ENCODE measurements at regions not wholly inside any gene's neighbourhood (a gene's known extent, or its start where the extent isn't known, plus 50 kb on each side); places are given as distances from the start of the nearest gene placed in this dataset.

DNA sequence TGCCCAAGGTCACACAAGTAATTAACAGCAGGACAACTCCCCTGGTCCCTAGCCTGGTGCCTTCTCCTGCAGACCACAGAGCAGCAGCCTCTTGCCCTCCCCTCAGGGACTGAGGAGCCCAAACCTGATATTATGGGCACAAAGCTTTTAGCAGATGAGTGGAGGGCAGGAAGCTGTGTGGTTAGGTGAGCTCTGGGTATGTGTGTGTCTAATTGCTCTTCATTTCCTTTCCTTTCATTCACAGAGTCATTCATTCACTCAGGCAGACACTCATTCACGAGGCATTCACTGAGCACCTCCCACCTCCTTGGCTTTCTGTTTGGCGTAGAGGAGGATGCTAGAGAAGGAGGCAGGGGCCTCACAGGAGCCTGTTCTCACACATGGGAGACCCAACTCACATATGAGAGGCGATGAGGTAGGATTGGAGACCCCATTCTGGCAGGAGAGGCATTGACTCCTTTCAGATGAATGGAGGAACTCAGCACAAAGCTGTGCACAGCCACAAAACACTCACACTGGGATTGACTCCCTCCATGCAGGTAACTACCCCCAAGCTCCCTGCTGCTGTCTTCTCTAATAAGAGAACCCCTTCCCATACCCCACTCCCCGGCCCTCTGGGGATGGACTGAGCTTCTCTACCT, 306.8 kb upstream of the SKOR2 start:
- TF ChIP-seq, protein P1, sequence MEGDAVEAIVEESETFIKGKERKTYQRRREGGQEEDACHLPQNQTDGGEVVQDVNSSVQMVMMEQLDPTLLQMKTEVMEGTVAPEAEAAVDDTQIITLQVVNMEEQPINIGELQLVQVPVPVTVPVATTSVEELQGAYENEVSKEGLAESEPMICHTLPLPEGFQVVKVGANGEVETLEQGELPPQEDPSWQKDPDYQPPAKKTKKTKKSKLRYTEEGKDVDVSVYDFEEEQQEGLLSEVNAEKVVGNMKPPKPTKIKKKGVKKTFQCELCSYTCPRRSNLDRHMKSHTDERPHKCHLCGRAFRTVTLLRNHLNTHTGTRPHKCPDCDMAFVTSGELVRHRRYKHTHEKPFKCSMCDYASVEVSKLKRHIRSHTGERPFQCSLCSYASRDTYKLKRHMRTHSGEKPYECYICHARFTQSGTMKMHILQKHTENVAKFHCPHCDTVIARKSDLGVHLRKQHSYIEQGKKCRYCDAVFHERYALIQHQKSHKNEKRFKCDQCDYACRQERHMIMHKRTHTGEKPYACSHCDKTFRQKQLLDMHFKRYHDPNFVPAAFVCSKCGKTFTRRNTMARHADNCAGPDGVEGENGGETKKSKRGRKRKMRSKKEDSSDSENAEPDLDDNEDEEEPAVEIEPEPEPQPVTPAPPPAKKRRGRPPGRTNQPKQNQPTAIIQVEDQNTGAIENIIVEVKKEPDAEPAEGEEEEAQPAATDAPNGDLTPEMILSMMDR (IDR thresholded peaks at IDR 0.05; ENCODE audit: low read depth, low read length): no peak
- no peak for TF ChIP-seq POLR2A (IDR thresholded peaks at IDR 0.05; ENCODE audit: extremely low read depth, insufficient read length)
- TF ChIP-seq, protein P2, sequence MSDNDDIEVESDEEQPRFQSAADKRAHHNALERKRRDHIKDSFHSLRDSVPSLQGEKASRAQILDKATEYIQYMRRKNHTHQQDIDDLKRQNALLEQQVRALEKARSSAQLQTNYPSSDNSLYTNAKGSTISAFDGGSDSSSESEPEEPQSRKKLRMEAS (IDR thresholded peaks at IDR 0.05; ENCODE audit: low read depth, low read length): no peak
